HG03571 (cell line): ENCODE measurements at regions not wholly inside any gene's neighbourhood (a gene's known extent, or its start where the extent isn't known, plus 50 kb on each side); places are given as distances from the start of the nearest gene placed in this dataset.

Source experiments
- ATAC-seq: cut with Tn5 transposase; IDR thresholded peaks from one replicate; pipeline ENCODE4 v1.9.1; 2021; ENCODE audit not compliant: unreplicated experiment

GRCh38 chr7:49367072-49367471 is 406.4 kb upstream of the VWC2 start:
- no peak for ATAC-seq

GRCh38 chr7:49371771-49372170 is 401.7 kb upstream of the VWC2 start:
- ATAC-seq = no peak

DNA sequence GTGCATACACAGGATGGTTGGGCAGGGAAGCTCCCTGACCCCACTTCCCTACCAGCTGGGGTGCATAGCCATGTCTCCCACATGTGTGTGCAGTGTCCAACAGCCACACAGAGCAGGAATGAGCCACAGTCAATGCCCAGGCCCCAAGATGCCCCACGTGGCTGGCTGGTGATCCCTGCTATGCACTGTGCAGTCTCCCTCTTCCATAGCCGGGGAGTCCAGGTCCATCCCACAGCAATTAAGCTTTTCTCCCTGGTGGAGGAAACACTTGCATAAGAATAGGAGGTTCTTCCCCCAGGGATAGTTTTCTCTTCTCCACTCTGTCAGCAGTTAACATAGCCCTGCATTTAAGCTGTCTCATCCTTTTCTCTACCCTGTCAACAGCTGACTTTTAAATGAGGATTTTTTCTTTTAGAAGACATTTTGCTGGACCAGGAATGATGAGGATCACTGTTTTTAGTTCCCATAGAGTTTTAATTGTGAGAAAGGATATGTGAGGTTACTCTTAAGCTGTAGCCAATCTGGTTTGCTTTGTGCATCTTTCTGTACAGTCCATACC is 396.5 kb upstream of the VWC2 start:
- no peak for ATAC-seq

- ATAC-seq = no peak
Measured at GRCh38 chr7:49386792-49387191, 386.6 kb upstream of the VWC2 start.

DNA sequence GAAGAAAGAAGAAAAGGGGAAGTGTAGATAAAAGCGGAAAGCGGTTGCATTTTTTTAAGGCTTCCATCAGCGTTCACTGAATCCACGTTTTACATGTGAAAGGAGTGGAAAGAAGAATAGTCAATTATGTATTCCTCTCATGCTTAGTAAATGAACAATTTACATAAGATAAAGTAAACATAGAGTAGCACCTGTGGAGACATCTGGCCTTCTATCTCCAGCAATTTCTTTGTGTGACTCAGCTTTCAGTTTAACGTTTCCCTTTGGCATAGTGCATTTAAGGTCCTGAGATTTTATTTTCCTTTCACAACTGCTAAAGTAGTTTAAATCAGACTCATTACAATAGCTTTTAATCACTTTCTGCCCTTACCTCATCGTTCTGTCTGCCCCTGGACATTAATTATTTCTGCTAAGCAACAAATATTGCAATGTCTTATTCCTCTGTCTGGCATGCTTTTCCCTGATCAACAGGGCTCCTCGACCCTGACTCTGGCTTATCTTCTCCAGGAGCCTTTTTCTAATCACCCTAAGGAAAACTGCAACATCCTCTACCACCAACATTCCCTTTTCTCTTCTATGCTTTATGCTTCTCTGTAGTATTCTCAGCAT is 383.5 kb upstream of the VWC2 start:
- no peak for ATAC-seq

- ATAC-seq = no peak
Measured at GRCh38 chr7:49396229-49396628, 377.2 kb upstream of the VWC2 start.

DNA sequence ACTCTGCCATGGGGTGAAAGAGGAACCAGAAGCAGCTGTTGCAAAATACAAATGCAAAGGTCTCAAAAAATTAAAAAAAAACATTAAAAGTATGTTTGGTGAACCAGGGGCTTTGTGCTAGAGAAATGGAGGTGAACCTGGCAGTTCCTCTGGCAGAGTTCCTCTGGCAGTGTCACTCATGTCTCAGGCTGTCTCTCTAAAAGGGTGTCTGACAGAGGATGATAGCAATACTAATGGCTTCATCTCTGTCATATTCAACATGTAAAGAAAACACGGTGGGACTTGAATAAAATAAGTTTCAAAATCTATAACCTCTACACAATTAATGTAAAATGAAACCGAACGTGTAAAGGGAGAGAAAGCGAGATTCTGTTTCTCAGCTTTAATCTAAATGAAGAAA is 375.7 kb upstream of the VWC2 start:
- ATAC-seq = no peak

DNA sequence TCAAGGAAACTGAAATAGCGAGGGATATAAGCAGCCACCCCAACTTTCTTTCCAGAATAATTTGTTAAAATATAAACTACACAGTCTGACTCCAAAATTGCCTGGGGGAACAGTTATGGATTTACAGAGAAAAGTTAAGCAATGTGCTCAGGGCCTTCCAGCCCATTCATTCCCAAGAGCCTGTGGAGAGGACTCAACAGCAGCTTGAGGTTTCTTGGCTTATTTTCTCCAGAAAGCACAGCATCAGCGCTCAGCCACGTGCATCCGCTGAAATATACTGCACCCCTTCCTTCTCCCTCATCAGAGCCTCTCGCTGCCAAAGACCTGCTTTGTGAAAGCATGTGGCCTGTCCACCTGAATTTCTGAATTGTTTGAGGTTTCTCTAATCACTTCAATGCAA is 375.2 kb upstream of the VWC2 start:
- no peak for ATAC-seq

GRCh38 chr7:49398746-49399145 is 374.7 kb upstream of the VWC2 start:
- no peak for ATAC-seq

DNA sequence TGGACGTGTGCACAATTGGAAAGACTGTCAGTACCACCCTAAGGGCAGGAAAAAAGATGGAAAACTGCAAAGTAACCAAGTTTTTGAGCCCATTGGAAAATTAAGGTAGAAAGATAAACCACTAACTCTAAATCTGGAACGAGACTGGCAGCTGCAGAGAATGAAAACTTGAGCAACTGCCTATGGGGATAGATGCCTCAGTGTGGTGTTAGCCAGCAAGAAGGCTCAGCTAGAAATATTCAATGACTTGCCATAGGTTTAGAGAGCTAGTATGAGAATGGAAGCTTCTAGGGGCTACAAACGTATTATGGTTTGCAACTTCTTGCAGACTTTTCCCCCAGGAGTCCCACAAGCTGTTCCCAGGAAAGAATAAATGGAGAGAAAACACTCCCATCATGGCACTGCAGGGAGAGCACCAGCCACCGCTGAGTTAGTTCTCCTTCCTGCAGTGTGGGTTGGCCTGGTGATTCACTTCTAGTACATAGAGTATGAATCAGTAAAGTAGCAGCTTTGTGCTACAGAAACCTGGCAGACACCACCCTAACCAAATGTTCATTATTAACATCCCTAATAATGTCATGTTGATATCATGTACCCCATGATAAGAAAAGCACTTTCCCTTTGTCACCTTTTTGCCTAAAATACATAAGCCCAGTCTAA is 372.4 kb upstream of the VWC2 start:
- ATAC-seq = no peak

- ATAC-seq = no peak
Measured at GRCh38 chr7:49403844-49404243, 369.6 kb upstream of the VWC2 start.

DNA sequence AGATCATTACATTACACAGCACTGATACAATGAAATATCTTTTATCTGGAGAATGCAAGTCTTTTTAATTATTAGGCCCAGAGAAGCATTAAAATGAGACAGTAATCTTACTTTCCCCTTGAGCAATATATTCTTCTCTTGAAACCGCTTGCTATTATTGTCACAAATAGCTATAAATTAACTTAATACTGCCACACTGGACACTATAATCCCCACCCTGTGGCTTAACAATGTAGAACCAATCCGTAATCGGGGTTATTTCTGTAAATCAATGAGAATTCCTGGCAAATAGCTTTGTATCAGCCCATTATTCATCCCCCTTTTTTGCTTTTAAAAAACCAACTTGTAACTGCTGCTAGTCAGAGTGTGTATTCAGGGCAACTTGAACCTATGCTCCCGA is 366.2 kb upstream of the VWC2 start:
- ATAC-seq = no peak

GRCh38 chr7:49417034-49417433 is 356.4 kb upstream of the VWC2 start:
- ATAC-seq = no peak

DNA sequence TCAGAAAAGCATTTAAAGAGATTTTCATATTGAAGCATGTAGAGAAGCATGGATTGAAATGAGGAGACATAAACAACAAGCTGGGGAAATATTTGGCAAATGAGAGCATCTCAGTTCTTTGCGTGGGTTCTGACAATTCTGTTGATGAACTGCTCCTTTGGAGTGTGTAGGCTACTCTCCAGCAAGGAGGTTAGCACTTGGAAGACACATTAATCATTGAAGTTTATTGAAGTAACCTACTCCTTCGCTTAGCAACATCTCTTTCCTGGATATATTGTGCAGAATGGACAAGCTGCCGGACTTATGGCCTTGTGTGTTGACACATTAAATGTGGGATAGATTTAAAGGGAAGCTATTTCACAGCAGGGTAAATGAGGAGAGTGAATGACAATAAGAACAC is 354.5 kb upstream of the VWC2 start:
- ATAC-seq = no peak

- no peak for ATAC-seq
Measured at GRCh38 chr7:49422564-49422963, 350.9 kb upstream of the VWC2 start.

GRCh38 chr7:49424109-49424508 is 349.3 kb upstream of the VWC2 start:
- no peak for ATAC-seq

DNA sequence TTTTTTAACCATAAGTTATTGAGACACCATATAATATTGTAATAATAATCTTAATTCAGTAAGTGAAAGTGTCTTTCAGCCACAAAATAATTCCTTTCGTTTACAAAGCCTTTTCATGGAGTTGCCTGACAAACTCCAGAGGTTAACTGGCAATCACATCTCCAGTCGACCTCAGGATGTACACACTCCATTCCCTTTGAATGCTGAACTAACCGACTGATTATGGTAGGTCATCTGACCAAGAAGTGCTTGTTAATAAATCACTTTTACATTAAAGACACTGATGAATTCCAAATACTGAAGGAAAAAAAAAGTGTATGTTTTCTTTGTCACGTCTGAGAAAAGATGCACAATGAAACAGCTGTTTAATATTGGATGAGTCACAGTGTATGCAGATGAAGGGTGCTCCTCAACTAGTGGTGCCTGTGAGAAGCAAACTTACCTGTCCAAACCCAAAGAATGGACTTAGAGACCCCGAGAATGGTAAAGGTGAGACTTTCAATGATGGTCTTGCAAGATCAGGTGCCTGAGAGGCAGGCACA is 348.1 kb upstream of the VWC2 start:
- no peak for ATAC-seq

DNA sequence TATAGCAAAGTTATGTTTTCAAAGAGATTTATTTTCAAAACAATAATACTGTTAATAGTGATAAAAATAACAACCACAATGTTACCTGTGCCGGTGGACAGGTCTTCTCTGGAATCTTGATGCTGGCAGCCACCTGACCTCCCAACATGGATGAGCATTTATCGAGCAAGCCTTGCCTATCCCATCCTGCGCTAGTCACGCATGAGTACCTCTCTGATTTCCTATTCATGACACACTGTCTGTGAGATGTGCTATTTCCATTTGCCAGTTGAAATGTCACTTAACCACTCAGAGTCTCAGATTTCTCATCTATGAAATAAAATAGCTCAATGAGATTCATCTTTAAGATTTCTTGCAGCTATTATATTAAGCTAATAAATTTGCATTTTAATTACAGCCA is 341.2 kb upstream of the VWC2 start:
- no peak for ATAC-seq

- no peak for ATAC-seq
Measured at GRCh38 chr7:49433794-49434193, 339.6 kb upstream of the VWC2 start.

GRCh38 chr7:49434846-49435245 is 338.6 kb upstream of the VWC2 start:
- ATAC-seq = no peak

DNA sequence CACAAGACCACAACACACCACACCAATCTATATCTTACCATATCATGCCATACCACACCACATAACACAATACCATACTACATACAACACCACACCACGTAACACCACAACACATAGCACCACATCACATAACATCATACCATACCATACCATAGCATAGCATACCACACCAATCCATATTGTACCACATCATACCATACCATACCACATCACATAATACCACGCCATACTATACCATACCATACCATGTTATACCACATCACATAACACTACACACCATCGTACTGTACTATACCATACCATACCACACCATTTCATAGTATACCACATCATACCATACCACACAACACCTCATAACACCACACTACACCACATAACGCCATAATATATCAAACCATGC is 335.2 kb upstream of the VWC2 start:
- ATAC-seq = no peak

DNA sequence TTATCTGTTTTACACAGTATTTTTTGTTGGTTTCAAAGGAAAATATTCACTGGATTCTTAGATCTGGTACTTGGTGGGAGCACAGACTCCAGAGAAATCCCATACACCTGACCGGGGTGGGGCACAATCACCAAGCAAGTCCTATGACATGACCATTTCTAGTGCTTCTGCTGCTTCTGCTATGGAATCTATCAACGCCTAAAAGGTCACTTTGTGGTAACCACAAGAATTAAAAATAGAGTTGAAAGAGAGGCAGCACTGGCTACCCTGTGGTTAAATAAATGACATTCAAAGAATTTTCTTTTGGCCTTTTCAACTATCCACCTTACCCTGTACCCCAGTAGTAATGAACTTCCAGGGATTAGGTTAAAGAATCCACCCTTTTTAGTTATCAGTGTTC is 329.9 kb upstream of the VWC2 start:
- ATAC-seq = no peak

DNA sequence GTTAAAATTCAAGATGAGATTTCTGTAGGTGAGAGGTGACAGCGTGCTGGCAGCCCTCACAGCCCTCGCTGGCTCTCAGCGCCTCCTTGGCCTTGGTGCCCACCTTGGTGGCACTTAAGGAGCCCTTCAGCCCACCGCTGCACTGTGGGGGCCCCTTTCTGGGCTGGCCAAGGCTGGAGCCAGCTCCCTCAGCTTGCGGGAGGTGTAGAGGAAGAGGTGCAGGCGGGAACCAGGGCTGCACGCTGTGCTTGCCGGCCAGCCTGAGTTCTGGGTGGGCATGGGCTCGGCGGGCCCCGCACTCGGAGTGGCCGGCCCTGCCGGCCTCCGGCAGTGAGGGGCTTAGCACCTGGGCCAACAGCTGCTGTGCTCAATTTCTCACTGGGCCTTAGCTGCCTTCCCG is 320.0 kb upstream of the VWC2 start:
- no peak for ATAC-seq
